Uterus (tissue), 2 donors: ENCODE measurements at regions not wholly inside any gene's neighbourhood (a gene's known extent, or its start where the extent isn't known, plus 50 kb on each side); places are given as distances from the start of the nearest gene placed in this dataset.

Source experiments
- POLR2A ChIP-seq, 2 donors: fragments of 450-650 bp; IDR thresholded peaks; one replicate each; pipeline ENCODE4 v1.6.1; 2016; ENCODE audit warnings: antibody characterized with exemption in 2 of 2, mild to moderate bottlenecking in 1 of 2, moderate library complexity in 1 of 2
- TF ChIP-seq, protein P1 (sequence below), 4 experiments: fragments of 200-600 bp in 2 of 4; fragments of 450-650 bp in 2 of 4; sonication (generic) in 2 of 4; IDR thresholded peaks; one replicate each; pipeline ENCODE4 v1.5.1; 2016 to 2019; ENCODE audit warnings: antibody characterized with exemption in 4 of 4, mild to moderate bottlenecking in 2 of 4, moderate library complexity in 1 of 4

DNA sequence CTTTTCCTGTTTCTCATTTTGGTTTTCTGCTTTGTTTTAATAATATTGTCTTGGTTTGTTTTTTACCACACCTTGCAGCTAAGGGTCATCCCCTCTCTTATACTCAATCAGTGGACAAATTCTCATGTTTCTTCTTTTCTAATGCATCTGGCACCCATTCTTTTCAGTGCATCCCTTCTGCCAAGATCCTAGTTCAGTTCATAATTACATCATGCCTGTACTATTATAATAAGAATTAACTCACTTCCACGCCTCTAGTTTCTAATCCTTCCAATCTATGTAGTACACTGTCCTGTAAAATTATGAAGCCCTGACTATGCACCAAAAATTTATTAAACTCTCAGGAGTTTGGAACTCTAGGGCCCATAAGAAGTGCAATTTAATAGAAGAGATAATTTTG is 126.1 kb downstream of the FAT4 start:
- TF ChIP-seq, protein P1, sequence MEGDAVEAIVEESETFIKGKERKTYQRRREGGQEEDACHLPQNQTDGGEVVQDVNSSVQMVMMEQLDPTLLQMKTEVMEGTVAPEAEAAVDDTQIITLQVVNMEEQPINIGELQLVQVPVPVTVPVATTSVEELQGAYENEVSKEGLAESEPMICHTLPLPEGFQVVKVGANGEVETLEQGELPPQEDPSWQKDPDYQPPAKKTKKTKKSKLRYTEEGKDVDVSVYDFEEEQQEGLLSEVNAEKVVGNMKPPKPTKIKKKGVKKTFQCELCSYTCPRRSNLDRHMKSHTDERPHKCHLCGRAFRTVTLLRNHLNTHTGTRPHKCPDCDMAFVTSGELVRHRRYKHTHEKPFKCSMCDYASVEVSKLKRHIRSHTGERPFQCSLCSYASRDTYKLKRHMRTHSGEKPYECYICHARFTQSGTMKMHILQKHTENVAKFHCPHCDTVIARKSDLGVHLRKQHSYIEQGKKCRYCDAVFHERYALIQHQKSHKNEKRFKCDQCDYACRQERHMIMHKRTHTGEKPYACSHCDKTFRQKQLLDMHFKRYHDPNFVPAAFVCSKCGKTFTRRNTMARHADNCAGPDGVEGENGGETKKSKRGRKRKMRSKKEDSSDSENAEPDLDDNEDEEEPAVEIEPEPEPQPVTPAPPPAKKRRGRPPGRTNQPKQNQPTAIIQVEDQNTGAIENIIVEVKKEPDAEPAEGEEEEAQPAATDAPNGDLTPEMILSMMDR (IDR thresholded peaks at IDR 0.05), result no peak
- no peak for TF ChIP-seq POLR2A (IDR thresholded peaks at IDR 0.05)
